Nephron progenitor cell (in vitro differentiated cells): ENCODE measurements at regions not wholly inside any gene's neighbourhood (a gene's known extent, or its start where the extent isn't known, plus 50 kb on each side); places are given as distances from the start of the nearest gene placed in this dataset.

Source experiments
- DNase-seq: peaks from one replicate; pipeline ENCODE4 v3.0.0; 2021
- H3K27ac Mint-ChIP-seq: 2 replicates; pipeline ENCODE4 v1.8.0; 2021; ENCODE audit warnings: mild to moderate bottlenecking, moderate library complexity, mixed read lengths
- H3K27me3 Mint-ChIP-seq: 2 replicates; pipeline ENCODE4 v1.8.0; 2021; ENCODE audit warnings: mild to moderate bottlenecking, low read depth, mixed read lengths; ENCODE audit not compliant: poor library complexity
- H3K36me3 Mint-ChIP-seq: 2 replicates; pipeline ENCODE4 v1.8.0; 2021; ENCODE audit warnings: low read depth, mixed read lengths
- H3K4me1 Mint-ChIP-seq: 2 replicates; pipeline ENCODE4 v1.8.0; 2021; ENCODE audit warnings: mixed read lengths
- H3K4me3 Mint-ChIP-seq: 2 replicates; pipeline ENCODE4 v1.8.0; 2021; ENCODE audit warnings: mild to moderate bottlenecking, moderate library complexity, mixed read lengths
- H3K9me3 Mint-ChIP-seq: 2 replicates; pipeline ENCODE4 v1.8.0; 2021; ENCODE audit warnings: mild to moderate bottlenecking, moderate library complexity, mixed read lengths
- CTCF ChIP-seq: fragments of 200-600 bp; sonication (generic); IDR thresholded peaks from 2 replicates; pipeline ENCODE4 v1.5.0; 2021; ENCODE audit warnings: antibody characterized with exemption

GRCh38 chr2:4486971-4487370 is 783.6 kb downstream of the DCDC2C start:
- Mint-ChIP-seq H3K4me1 (no peaks in the 10 kb centered on the region), H3K27ac (no peak overlapping the region), H3K9me3 (peaks cover 27% of the 10 kb centered on the region), H3K4me3 (no peak overlapping the region), H3K27me3 (no peaks in the 10 kb centered on the region), H3K36me3 (no peaks in the 10 kb centered on the region)
- DNase-seq, result no peak
- no peak for TF ChIP-seq CTCF

- no peak overlapping the region for H3K4me3 Mint-ChIP-seq
Measured at GRCh38 chr2:4499316-4500030, 796.1 kb downstream of the DCDC2C start.

GRCh38 chr2:4501525-4501924 is 798.1 kb downstream of the DCDC2C start:
- DNase-seq, result no peak
- Mint-ChIP-seq H3K27ac (no peak overlapping the region), H3K9me3 (no peaks in the 10 kb centered on the region), H3K4me1 (no peaks in the 10 kb centered on the region), H3K27me3 (no peaks in the 10 kb centered on the region), H3K36me3 (no peaks in the 10 kb centered on the region), H3K4me3 (no peak overlapping the region)
- no peak for TF ChIP-seq CTCF

More at GRCh38 chr2:4499316-4500030, 796.1 kb downstream of the DCDC2C start:
- Mint-ChIP-seq H3K27ac (no peak overlapping the region), H3K27me3 (no peaks in the 10 kb centered on the region), H3K4me1 (no peaks in the 10 kb centered on the region), H3K36me3 (no peaks in the 10 kb centered on the region), H3K9me3 (no peaks in the 10 kb centered on the region)
- TF ChIP-seq CTCF, result no peak
- no peak for DNase-seq

- no peak for TF ChIP-seq CTCF
- no peak overlapping the region for H3K4me3 Mint-ChIP-seq
- no peak for DNase-seq
- no peaks in the 10 kb centered on the region for H3K27me3 Mint-ChIP-seq
- no peaks in the 10 kb centered on the region for H3K4me1 Mint-ChIP-seq
- H3K27ac Mint-ChIP-seq, result no peak overlapping the region
- H3K36me3 Mint-ChIP-seq, result no peaks in the 10 kb centered on the region
- H3K9me3 Mint-ChIP-seq, result no peaks in the 10 kb centered on the region
Measured at GRCh38 chr2:4502230-4502843, 799.0 kb downstream of the DCDC2C start.

GRCh38 chr2:4507661-4508060 is 804.3 kb downstream of the DCDC2C start:
- no peak overlapping the region for H3K27ac Mint-ChIP-seq
- H3K36me3 Mint-ChIP-seq, result no peaks in the 10 kb centered on the region
- no peaks in the 10 kb centered on the region for H3K4me1 Mint-ChIP-seq
- no peak for TF ChIP-seq CTCF
- no peaks in the 10 kb centered on the region for H3K27me3 Mint-ChIP-seq
- no peak overlapping the region for H3K4me3 Mint-ChIP-seq
- no peaks in the 10 kb centered on the region for H3K9me3 Mint-ChIP-seq
- DNase-seq, result no peak
